GM21528 (cell line): ENCODE measurements at regions not wholly inside any gene's neighbourhood (a gene's known extent, or its start where the extent isn't known, plus 50 kb on each side); places are given as distances from the start of the nearest gene placed in this dataset.

ENCODE experiments used
- ATAC-seq: cut with Tn5 transposase; IDR thresholded peaks from one replicate; pipeline ENCODE4 v1.9.1; 2021; ENCODE audit warnings: mild to moderate bottlenecking, moderate library complexity; ENCODE audit not compliant: unreplicated experiment, low FRiP score

DNA sequence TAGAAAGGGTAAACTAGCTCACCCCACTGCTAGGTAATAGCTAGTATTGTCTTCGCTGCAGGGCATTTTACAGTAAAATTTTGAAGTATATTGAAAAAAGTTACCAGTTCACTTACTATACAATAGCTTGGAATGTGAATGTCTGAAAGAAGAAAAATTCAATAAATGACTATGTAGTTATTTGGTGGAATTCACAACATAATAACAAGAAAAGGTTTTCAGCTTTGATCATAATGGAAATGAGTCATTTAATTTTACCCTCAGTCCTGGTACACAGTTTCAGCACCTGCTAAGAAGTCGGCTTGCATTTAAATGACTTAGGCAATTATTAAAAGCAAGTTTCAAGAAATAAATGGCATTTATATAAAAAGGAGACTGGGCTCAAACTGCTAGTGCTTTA, 90.4 kb downstream of the NUP35 start:
- peak; percentile 68 for ATAC-seq

DNA sequence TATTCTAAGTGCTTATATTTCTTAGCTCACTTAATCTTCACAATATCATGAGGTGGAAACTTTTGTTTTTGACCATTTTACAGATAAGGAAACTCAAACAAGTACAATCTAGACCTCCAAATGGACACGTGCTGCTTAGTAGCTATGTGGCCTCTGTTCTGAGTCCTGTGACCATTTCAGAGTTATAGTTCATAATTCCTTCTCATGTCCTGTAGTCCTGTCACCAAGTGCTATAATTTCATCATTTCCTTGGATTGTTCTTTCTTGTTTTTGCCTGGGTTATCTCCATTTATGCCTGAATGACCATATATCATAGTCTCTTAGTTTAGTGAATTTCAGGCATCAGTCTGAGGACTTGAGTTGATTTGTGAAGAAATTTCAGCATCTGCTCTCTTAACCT, 91.7 kb downstream of the NUP35 start:
- no peak for ATAC-seq

GRCh38 chr2:183219888-183220287, 95.6 kb downstream of the NUP35 start:
- ATAC-seq = no peak

- ATAC-seq = no peak
Measured at GRCh38 chr2:183222751-183223150, 98.5 kb downstream of the NUP35 start.

- ATAC-seq = no peak
Measured at GRCh38 chr2:183224948-183225347, 100.7 kb downstream of the NUP35 start.

DNA sequence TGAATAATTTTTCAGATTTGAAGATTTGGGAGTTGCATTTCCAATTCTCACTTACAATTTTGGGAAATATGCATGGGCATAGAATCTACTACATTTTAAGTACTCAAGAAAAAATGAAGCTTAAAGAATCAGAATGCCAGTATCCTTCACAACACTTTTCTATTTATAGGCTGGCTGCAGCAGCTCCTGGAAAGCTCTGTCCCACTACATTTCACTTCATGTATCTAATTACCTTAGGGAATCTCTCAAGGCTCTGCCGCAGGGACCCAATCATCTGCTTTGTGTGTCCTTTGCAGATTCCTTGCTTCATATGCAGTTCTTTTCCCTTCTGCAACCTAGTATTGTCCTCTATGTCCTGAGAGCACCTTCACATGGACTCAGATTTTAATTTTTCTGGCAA, 102.9 kb downstream of the NUP35 start:
- no peak for ATAC-seq

DNA sequence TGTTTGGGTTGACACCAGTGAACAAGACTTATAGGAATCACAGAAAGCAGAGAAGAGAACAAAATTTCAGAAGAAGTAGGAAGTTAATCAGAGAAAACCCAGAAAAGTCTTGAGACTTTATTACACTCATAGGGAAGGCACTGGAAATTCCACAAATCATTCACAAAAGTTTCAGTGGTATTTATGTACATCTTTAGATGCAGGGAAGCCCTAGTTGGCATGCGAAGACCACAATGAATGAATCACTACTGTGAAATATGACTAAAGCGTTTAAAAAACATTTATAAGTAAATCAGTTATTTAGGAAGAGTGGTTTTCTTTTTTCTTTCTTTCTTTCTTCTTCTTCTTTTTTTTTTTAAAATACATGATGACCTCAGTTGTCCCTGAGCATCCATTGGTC, 105.1 kb downstream of the NUP35 start:
- ATAC-seq = no peak

- ATAC-seq = no peak
Measured at GRCh38 chr2:183232161-183232865, 108.1 kb downstream of the NUP35 start.

GRCh38 chr2:183242937-183243336, 118.7 kb downstream of the NUP35 start:
- no peak for ATAC-seq

DNA sequence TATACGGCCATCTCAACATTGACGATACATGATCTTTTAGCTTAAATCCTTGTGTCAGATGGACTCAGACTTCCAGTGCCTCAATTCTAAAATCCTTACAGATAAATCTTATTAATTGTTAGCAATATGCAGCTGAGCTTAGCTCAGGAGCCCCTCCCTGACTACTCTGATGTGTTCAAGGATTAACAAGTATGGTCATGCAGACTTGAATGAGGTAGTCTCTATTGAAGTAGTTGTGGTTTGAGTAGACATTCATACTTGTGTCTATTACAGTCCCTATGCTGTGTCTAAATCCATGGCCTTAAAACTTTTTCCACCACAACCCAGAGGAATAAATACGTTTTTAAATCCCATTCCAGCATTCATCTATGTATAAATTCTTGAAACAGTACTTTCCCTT, 119.5 kb downstream of the NUP35 start:
- ATAC-seq = no peak

GRCh38 chr2:183244300-183244844, 120.1 kb downstream of the NUP35 start:
- ATAC-seq = no peak

GRCh38 chr2:183248866-183249567, 124.8 kb downstream of the NUP35 start:
- no peak for ATAC-seq

DNA sequence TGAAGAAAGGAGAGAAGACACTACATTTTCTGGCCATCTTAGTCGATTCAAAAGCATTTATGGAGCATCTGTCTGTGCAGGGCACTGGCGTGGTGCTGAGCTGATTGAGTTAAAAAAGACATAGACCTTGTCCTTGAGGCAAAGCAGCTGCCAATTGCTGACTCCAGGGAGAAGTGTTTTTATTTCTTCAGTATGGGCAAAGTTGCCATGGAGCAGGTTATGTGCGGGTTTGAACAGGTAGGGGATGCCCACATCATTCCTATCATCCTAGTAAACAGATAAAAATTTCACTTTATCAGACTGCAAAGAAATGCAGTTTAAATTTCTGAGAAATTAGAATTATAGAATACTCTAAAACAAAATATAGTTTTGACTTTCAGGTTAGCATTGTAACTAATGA, 125.8 kb downstream of the NUP35 start:
- no peak for ATAC-seq

DNA sequence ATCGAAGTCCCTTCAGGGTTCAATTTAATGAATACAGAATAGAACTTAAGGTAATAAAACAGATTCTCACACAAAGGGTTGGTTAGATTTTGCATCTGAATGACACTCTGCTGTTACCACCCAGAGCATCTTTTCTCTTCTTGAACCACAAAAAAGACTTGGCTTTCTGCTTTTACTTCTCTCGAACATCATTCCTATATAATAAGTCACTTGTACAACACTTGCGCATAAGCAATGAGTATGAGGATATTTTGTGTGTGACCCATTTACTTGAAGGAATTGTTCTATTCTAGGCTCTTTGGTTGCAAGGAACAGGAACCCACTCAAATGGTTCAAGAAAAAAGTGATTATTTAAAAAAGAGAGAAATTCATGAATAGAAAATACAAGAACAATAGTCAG, 126.2 kb downstream of the NUP35 start:
- ATAC-seq = no peak

DNA sequence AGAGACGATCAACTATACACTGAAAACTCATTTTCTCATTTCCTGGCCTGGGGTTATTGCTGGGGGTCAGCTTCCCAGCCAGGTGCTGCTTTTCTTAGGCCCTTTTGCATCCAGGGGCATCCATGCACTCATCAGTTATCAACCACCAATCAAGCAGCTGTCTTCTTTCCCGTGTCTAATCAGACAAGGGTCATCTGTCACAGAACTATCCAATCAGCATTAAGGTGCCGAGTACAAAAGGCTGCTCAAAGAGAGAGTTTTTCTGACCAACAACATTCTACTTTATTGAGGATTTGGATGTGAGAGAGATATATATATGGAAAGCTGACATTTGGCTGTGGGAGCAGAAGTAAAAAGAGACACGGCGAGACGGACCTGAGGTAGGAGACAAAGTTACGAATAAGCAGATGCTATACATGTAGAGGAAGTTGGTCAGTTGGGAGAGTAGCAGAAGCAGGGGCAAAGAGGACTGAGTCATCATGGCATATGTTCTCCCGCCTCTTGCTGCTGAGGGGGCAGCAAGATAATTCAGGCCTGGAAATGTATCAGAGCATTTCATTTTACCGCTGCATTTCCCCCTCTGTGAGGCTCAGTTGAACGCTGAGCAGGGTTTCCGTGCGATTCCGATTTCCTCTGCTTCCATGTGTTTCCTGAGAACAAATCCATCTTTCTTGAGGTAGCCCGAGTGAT, 129.3 kb downstream of the NUP35 start:
- ATAC-seq = no peak

DNA sequence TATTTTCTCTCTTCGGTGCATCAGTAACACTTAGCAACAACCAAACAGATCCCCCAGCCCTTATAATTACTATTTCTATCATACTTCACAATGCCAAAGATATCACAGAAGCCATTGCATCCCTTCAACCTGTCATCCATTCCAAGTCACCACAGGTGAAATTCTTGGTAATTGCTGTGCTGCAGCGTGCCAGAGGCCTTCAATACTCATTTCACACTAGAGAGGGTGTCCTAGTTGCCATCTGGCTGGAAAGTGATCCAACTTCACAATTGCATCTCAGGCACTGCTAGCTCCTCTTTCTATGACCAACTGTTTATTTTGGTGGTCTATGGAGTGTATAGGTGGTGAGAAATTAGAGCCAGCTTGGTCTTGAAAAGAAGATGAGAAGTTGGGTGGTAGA, 131.2 kb downstream of the NUP35 start:
- ATAC-seq = no peak

GRCh38 chr2:183259921-183260320, 135.7 kb downstream of the NUP35 start:
- no peak for ATAC-seq

DNA sequence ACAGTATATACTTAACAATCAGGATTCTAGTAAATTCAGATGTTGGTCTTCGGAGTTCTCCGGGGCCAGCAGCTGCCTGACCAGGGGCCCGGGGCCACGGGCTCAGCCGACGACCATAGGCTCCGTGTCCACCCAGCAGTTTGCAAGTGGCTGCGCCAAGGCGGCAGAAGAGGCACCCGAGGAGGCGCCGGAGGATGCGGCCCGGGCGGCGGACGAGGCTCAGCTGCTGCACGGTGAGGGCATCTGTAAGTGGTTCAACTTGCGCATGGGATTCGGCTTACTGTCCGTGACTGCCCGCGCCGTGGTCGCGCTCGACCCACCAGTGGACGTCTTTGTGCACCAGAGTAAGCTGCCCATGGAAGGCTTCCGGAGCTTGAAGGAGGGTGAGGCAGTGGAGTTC, 136.3 kb downstream of the NUP35 start:
- ATAC-seq = no peak

DNA sequence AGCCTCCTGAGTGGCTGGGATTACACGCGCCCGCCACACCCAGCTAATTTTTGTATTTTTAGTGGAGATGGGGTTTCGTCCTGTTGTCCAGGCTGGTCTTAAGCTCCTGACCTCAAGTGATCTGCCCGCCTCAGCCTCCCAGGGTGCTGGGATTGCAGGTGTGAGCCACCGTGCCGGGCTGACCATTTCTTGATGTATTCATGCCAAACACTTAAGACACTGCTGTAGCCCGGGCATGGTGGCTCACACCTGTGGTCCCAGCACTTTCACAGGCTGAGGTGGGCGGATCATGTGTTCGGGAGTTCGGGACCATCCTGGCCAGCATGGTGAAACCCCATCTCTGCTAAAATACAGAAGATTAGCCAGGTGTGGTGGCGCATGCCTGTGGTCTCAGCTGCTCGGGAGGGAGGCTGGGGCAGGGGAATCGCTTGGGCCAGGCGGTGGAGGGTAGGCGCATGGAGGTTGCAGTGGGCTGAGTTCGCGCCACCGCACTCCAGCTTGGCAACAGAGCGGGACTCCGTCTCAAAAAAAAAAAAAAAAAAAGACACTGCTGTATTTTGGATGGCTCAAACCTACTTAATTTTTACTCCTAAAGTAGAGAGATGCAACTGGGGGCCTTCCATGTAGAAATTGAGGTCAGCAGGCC, 140.8 kb downstream of the NUP35 start:
- no peak for ATAC-seq

GRCh38 chr2:183267148-183267827, 143.0 kb downstream of the NUP35 start:
- ATAC-seq = peak; percentile 77
